ENCODE measurements at regions not wholly inside any gene's neighbourhood (a gene's known extent, or its start where the extent isn't known, plus 50 kb on each side); places are given as distances from the start of the nearest gene placed in this dataset.

DNA sequence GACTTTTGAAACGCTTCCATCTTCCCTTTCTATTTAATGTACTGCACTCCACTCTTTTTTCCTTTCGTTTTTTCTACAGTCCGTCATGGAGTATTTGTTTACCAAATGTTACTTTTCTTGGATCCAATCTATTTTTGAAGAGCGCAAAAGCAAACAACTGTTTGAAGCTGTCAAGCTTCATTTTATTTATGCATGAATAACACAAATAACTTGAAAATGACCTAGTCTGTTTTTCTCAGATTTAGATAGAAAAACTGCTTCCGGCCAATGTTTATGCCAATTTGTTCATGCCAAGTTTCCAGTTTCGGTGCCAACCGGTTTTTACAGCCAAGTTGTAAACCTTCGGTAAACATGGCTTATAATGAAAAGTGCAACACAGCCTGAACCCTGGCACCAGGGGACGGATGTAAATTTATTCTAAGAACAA, 150.9 kb upstream of the KLF6 start:
- TF ChIP-seq POLR2A (IDR thresholded peaks at IDR 0.05): no peak
- TF ChIP-seq EP300 (IDR thresholded peaks at IDR 0.05): no peak
